ENCODE measurements at regions not wholly inside any gene's neighbourhood (a gene's known extent, or its start where the extent isn't known, plus 50 kb on each side); places are given as distances from the start of the nearest gene placed in this dataset.
"Not testable (repeated sequence)": the region's sequence is repeated elsewhere in the genome, so short reads cannot be mapped to it uniquely, and the experiment has no call there.

GRCh38 chr6:74488726-74489125, 717.1 kb downstream of the COL12A1 start:
- H3K9ac ChIP-seq (ENCODE audit: low read length); H3K4me3 ChIP-seq (ENCODE audit: low read length); H3K18ac ChIP-seq (ENCODE audit: low read length); H3K56ac ChIP-seq (ENCODE audit: low read length); H2BK5ac ChIP-seq (ENCODE audit: low read length); H3K27me3 ChIP-seq (ENCODE audit: insufficient read depth, low read length, poor library complexity); H4K8ac ChIP-seq (ENCODE audit: low read depth, low read length); H3K23ac ChIP-seq (ENCODE audit: low read length); H3K27ac ChIP-seq (ENCODE audit: low read depth, low read length); H4K5ac ChIP-seq (ENCODE audit: low read length); H3K36me3 ChIP-seq (ENCODE audit: control insufficient read depth, insufficient read depth, low read length); H2AK5ac ChIP-seq (ENCODE audit: low read length); H3K4me1 ChIP-seq (ENCODE audit: control insufficient read depth, low read depth, low read length); H3K4me2 ChIP-seq (ENCODE audit: low read length); H3K79me1 ChIP-seq (ENCODE audit: low read length); H3K4ac ChIP-seq (ENCODE audit: low read depth, low read length); DNase-seq; H3K79me2 ChIP-seq (ENCODE audit: control insufficient read depth, insufficient read depth, low read length); H2BK120ac ChIP-seq (ENCODE audit: low read depth, low read length); H2BK15ac ChIP-seq (replicated peaks; ENCODE audit: low read depth): not testable (repeated sequence)
- WGBS (ENCODE audit: extremely low coverage, insufficient coverage, low lambda C conversion rate) = no CpG with 5 or more reads among the region's 13 CpGs

GRCh38 chr6:74482180-74482579, 723.7 kb downstream of the COL12A1 start:
- no peaks in the 10 kb centered on the region for H3K4me1 ChIP-seq (ENCODE audit: control insufficient read depth, low read depth, low read length)
- no peak overlapping the region for H3K4ac ChIP-seq (ENCODE audit: low read depth, low read length)
- no peak overlapping the region for H3K18ac ChIP-seq (ENCODE audit: low read length)
- no peak overlapping the region for H2BK120ac ChIP-seq (ENCODE audit: low read depth, low read length)
- no peak overlapping the region for H2AK5ac ChIP-seq (ENCODE audit: low read length)
- no peak overlapping the region for H3K9ac ChIP-seq (ENCODE audit: low read length)
- no peaks in the 10 kb centered on the region for H3K36me3 ChIP-seq (ENCODE audit: control insufficient read depth, insufficient read depth, low read length)
- no peak overlapping the region for H3K27ac ChIP-seq (ENCODE audit: low read depth, low read length)
- H3K56ac ChIP-seq (ENCODE audit: low read length) = no peak overlapping the region
- H4K8ac ChIP-seq (ENCODE audit: low read depth, low read length) = no peak overlapping the region
- H3K4me3 ChIP-seq (ENCODE audit: low read length) = no peak overlapping the region
- H2BK5ac ChIP-seq (ENCODE audit: low read length) = no peak overlapping the region
- no peaks in the 10 kb centered on the region for H3K27me3 ChIP-seq (ENCODE audit: insufficient read depth, low read length, poor library complexity)
- H3K79me1 ChIP-seq (ENCODE audit: low read length) = no peaks in the 10 kb centered on the region
- no peak overlapping the region for H3K23ac ChIP-seq (ENCODE audit: low read length)
- no CpG with 5 or more reads among the region's 1 CpG for WGBS (ENCODE audit: extremely low coverage, insufficient coverage, low lambda C conversion rate)
- no peak overlapping the region for H3K4me2 ChIP-seq (ENCODE audit: low read length)
- no peaks in the 10 kb centered on the region for H3K79me2 ChIP-seq (ENCODE audit: control insufficient read depth, insufficient read depth, low read length)
- no peak overlapping the region for H2BK15ac ChIP-seq (replicated peaks; ENCODE audit: low read depth)
- no peak for DNase-seq
- no peak overlapping the region for H4K5ac ChIP-seq (ENCODE audit: low read length)

- Histone ChIP-seq H3K4me2 (ENCODE audit: low read length) (no peak overlapping the region), H3K4ac (ENCODE audit: low read depth, low read length) (no peak overlapping the region), H3K4me3 (ENCODE audit: low read length) (no peak overlapping the region), H3K18ac (ENCODE audit: low read length) (no peak overlapping the region), H3K27me3 (ENCODE audit: insufficient read depth, low read length, poor library complexity) (no peaks in the 10 kb centered on the region), H3K36me3 (ENCODE audit: control insufficient read depth, insufficient read depth, low read length) (no peaks in the 10 kb centered on the region), H4K5ac (ENCODE audit: low read length) (no peak overlapping the region), H2BK5ac (ENCODE audit: low read length) (no peak overlapping the region), H3K4me1 (ENCODE audit: control insufficient read depth, low read depth, low read length) (no peaks in the 10 kb centered on the region), H2AK5ac (ENCODE audit: low read length) (no peak overlapping the region), H3K56ac (ENCODE audit: low read length) (no peak overlapping the region), H4K8ac (ENCODE audit: low read depth, low read length) (no peak overlapping the region), H3K23ac (ENCODE audit: low read length) (no peak overlapping the region), H2BK15ac (replicated peaks; ENCODE audit: low read depth) (no peak overlapping the region), H2BK120ac (ENCODE audit: low read depth, low read length) (no peak overlapping the region), H3K79me1 (ENCODE audit: low read length) (no peaks in the 10 kb centered on the region), H3K27ac (ENCODE audit: low read depth, low read length) (no peak overlapping the region), H3K9ac (ENCODE audit: low read length) (no peak overlapping the region), H3K79me2 (ENCODE audit: control insufficient read depth, insufficient read depth, low read length) (no peaks in the 10 kb centered on the region)
- no CpG with 5 or more reads among the region's 2 CpGs for WGBS (ENCODE audit: extremely low coverage, insufficient coverage, low lambda C conversion rate)
- no peak for DNase-seq
Measured at GRCh38 chr6:74480561-74480960, 725.3 kb downstream of the COL12A1 start.

GRCh38 chr6:74479960-74480359, 725.9 kb downstream of the COL12A1 start:
- Histone ChIP-seq H3K27me3 (ENCODE audit: insufficient read depth, low read length, poor library complexity) (no peaks in the 10 kb centered on the region), H2AK5ac (ENCODE audit: low read length) (no peak overlapping the region), H3K4me3 (ENCODE audit: low read length) (no peak overlapping the region), H4K8ac (ENCODE audit: low read depth, low read length) (no peak overlapping the region), H3K23ac (ENCODE audit: low read length) (no peak overlapping the region), H4K5ac (ENCODE audit: low read length) (no peak overlapping the region), H2BK5ac (ENCODE audit: low read length) (no peak overlapping the region), H3K4ac (ENCODE audit: low read depth, low read length) (no peak overlapping the region), H3K4me2 (ENCODE audit: low read length) (no peak overlapping the region), H3K79me2 (ENCODE audit: control insufficient read depth, insufficient read depth, low read length) (no peaks in the 10 kb centered on the region), H3K18ac (ENCODE audit: low read length) (no peak overlapping the region), H3K9ac (ENCODE audit: low read length) (no peak overlapping the region), H3K79me1 (ENCODE audit: low read length) (no peaks in the 10 kb centered on the region), H3K27ac (ENCODE audit: low read depth, low read length) (no peak overlapping the region), H2BK15ac (replicated peaks; ENCODE audit: low read depth) (no peak overlapping the region), H2BK120ac (ENCODE audit: low read depth, low read length) (no peak overlapping the region), H3K36me3 (ENCODE audit: control insufficient read depth, insufficient read depth, low read length) (no peaks in the 10 kb centered on the region), H3K4me1 (ENCODE audit: control insufficient read depth, low read depth, low read length) (no peaks in the 10 kb centered on the region), H3K56ac (ENCODE audit: low read length) (no peak overlapping the region)
- WGBS (ENCODE audit: extremely low coverage, insufficient coverage, low lambda C conversion rate) = no CpG with 5 or more reads among the region's 8 CpGs
- DNase-seq = no peak

GRCh38 chr6:74479420-74479819, 726.4 kb downstream of the COL12A1 start:
- H3K4me1 ChIP-seq (ENCODE audit: control insufficient read depth, low read depth, low read length) = no peaks in the 10 kb centered on the region
- H2BK5ac ChIP-seq (ENCODE audit: low read length) = no peak overlapping the region
- H3K4me2 ChIP-seq (ENCODE audit: low read length) = no peak overlapping the region
- H2AK5ac ChIP-seq (ENCODE audit: low read length) = no peak overlapping the region
- H4K5ac ChIP-seq (ENCODE audit: low read length) = no peak overlapping the region
- no peak overlapping the region for H2BK15ac ChIP-seq (replicated peaks; ENCODE audit: low read depth)
- H3K27me3 ChIP-seq (ENCODE audit: insufficient read depth, low read length, poor library complexity) = no peaks in the 10 kb centered on the region
- H2BK120ac ChIP-seq (ENCODE audit: low read depth, low read length) = no peak overlapping the region
- no peak overlapping the region for H3K23ac ChIP-seq (ENCODE audit: low read length)
- H3K18ac ChIP-seq (ENCODE audit: low read length) = no peak overlapping the region
- no peak overlapping the region for H3K56ac ChIP-seq (ENCODE audit: low read length)
- no CpG with 5 or more reads among the region's 4 CpGs for WGBS (ENCODE audit: extremely low coverage, insufficient coverage, low lambda C conversion rate)
- H3K79me1 ChIP-seq (ENCODE audit: low read length) = no peaks in the 10 kb centered on the region
- no peak overlapping the region for H3K4me3 ChIP-seq (ENCODE audit: low read length)
- no peaks in the 10 kb centered on the region for H3K36me3 ChIP-seq (ENCODE audit: control insufficient read depth, insufficient read depth, low read length)
- no peak for DNase-seq
- no peak overlapping the region for H4K8ac ChIP-seq (ENCODE audit: low read depth, low read length)
- H3K4ac ChIP-seq (ENCODE audit: low read depth, low read length) = no peak overlapping the region
- H3K9ac ChIP-seq (ENCODE audit: low read length) = no peak overlapping the region
- no peak overlapping the region for H3K27ac ChIP-seq (ENCODE audit: low read depth, low read length)
- no peaks in the 10 kb centered on the region for H3K79me2 ChIP-seq (ENCODE audit: control insufficient read depth, insufficient read depth, low read length)

- H3K18ac ChIP-seq (ENCODE audit: low read length); H4K5ac ChIP-seq (ENCODE audit: low read length); H3K27ac ChIP-seq (ENCODE audit: low read depth, low read length); H3K79me1 ChIP-seq (ENCODE audit: low read length); H3K4me3 ChIP-seq (ENCODE audit: low read length); H4K8ac ChIP-seq (ENCODE audit: low read depth, low read length); H3K4ac ChIP-seq (ENCODE audit: low read depth, low read length); H3K4me2 ChIP-seq (ENCODE audit: low read length); H3K36me3 ChIP-seq (ENCODE audit: control insufficient read depth, insufficient read depth, low read length); DNase-seq; H3K27me3 ChIP-seq (ENCODE audit: insufficient read depth, low read length, poor library complexity); H2BK5ac ChIP-seq (ENCODE audit: low read length); H2BK120ac ChIP-seq (ENCODE audit: low read depth, low read length); H3K9ac ChIP-seq (ENCODE audit: low read length); H3K4me1 ChIP-seq (ENCODE audit: control insufficient read depth, low read depth, low read length); H3K79me2 ChIP-seq (ENCODE audit: control insufficient read depth, insufficient read depth, low read length); H3K23ac ChIP-seq (ENCODE audit: low read length); H3K56ac ChIP-seq (ENCODE audit: low read length); H2AK5ac ChIP-seq (ENCODE audit: low read length); H2BK15ac ChIP-seq (replicated peaks; ENCODE audit: low read depth): not testable (repeated sequence)
- WGBS (ENCODE audit: extremely low coverage, insufficient coverage, low lambda C conversion rate) = no CpG with 5 or more reads among the region's 10 CpGs
Measured at GRCh38 chr6:74474046-74474445, 731.8 kb downstream of the COL12A1 start.
